Renal pelvis (tissue), 1 donor: ENCODE measurements at regions not wholly inside any gene's neighbourhood (a gene's known extent, or its start where the extent isn't known, plus 50 kb on each side); places are given as distances from the start of the nearest gene placed in this dataset.

ENCODE experiments used
- DNase-seq: peaks from one replicate; pipeline ENCODE4 v3.0.0-alpha.2; 2013

- DNase-seq = peak; percentile 5
Measured at GRCh38 chr4:74615411-74615810, 170.5 kb downstream of the AREG start.

DNA sequence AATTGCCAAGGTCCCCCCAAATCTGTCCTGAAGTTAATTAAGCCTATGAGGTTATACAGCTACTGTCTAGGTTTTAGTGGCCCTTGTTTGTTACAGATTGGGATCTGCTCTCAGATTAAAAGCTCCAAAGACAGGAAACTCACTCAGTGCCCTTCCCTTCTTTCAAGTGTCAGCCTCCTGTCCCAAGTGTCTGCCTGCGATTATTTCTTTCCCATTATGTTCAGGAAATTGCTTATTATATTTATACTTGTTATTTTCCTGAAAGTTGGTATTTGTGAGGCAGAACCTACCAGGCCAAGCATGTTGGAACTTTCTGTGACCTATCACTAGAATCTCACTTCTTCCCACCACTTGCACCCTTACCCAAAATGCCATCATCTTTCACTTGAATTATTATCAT lies 173.2 kb downstream of the AREG start:
- no peak for DNase-seq

GRCh38 chr4:74618659-74619058 lies 173.7 kb downstream of the AREG start:
- no peak for DNase-seq

- DNase-seq = no peak
Measured at GRCh38 chr4:74619931-74620702, 174.2 kb downstream of the BTC start.

DNA sequence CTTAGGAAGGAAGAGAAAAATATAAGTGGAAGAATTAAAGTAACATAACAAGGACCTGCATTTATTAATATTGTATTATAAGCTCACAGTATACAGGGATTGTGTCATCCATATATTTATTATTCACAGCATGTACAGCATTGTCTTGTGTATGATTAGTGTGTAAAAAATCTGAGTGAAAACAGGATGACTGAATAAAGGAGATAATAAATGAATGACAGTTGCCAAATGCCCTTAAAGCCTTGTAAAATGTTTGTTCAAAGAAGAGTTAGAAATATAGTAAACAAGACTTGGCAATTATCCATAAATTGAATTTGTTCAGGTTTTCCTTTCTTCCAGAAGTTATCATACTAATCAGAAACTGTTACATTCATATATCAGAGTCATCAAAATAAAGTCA lies 172.7 kb downstream of the BTC start:
- no peak for DNase-seq

GRCh38 chr4:74623041-74623440 lies 171.3 kb downstream of the BTC start:
- peak; percentile 14 for DNase-seq

GRCh38 chr4:74624351-74625151 lies 169.8 kb downstream of the BTC start:
- DNase-seq = no peak

DNA sequence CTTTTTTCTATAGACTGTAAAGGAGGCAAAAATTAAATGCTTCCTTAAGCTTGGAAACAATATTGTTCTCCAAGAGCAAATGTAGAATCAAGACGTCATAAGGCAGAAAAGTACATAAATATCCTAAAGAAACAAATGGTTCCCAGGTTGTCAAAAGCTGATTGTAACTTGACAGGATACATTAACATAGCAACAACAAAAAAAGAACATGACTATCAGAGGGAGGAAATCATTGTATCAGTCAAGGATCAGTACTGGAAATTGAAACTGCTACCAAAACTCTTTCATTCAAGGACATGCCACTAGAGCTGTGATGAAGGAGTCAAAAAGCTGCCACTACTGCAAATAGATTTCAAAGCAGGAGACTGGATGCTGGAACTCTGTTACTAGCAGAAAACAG lies 168.3 kb downstream of the BTC start:
- no peak for DNase-seq

GRCh38 chr4:74627093-74627492 lies 167.2 kb downstream of the BTC start:
- DNase-seq = no peak

DNA sequence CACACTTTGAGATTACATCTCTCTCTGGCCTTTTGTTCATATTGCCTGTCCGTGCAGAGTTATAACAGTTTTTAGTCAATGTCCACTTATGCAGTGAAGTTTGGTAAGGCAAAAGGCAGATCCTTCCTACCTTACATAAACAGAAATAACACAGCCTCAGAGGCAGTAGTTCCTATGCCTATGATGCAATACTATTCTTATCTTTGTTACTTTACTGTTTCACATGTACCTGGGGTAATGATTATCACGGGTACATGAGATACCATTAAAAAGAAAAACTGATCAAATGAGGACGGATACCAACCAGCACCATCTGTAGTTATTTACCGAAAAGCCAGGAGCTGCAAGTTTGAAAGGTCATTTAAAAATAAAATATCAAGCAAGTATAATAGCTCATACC lies 166.8 kb downstream of the BTC start:
- no peak for DNase-seq

- no peak for DNase-seq
Measured at GRCh38 chr4:74628852-74629620, 165.3 kb downstream of the BTC start.

DNA sequence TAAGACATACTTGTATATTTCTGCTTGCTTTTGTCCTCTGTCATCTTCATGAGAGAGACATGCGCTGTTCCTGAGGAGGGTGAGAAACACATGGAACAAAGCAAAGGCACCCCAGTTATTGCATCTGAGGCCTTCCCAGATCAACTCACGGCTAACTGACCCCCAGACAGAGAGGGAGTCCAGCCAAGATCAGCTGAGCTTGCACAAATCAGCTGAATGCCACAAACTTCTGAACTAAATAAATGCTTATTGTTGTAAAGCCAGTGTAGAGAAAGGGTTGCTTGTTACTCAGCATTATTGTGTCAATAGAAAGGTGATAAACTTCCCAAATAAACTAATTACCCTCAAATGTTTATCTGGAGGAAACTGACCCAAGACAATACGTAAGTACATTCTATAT lies 163.8 kb downstream of the BTC start:
- no peak for DNase-seq

GRCh38 chr4:74631338-74631737 lies 163.0 kb downstream of the BTC start:
- no peak for DNase-seq

- no peak for DNase-seq
Measured at GRCh38 chr4:74631988-74632387, 162.3 kb downstream of the BTC start.

- DNase-seq = no peak
Measured at GRCh38 chr4:74632634-74633033, 161.7 kb downstream of the BTC start.

DNA sequence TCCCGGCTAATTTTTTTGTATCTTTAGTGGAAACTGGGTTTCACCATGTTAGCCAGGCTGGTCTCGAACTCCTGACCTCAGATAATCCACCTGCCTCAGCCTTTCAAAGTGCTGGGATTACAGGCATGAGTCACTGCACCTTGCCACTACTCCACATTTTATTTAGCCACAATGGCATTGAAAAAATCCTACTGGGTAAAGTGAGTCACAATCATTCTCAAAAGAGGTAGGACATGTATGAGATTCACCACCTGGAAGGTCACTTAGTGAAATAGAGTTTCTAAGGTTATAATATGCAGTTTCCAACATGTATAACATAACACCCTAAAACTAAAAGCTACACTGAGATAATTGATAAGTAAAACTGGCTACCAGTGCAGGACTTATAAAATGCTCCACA lies 159.2 kb downstream of the BTC start:
- no peak for DNase-seq

- no peak for DNase-seq
Measured at GRCh38 chr4:74635490-74636123, 158.7 kb downstream of the BTC start.

DNA sequence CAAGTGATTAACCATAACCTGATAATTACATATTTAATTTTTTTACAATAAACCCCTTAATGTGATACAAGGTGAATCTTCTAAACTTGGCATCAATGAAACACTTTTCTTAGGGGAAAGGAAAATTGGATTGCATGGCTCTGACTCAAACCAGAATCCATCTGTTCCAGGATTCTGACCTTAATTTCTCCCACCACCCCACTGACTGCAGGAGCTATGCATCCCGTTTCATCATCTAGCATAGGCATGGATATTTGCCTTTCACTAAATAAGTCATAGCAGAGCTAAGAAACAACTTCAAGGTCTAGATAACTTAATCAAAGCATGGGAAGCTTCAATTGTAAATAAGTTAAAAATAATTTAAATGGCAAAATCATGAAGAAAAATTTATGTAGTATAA lies 156.3 kb downstream of the BTC start:
- no peak for DNase-seq

GRCh38 chr4:74638689-74639088 lies 155.6 kb downstream of the BTC start:
- no peak for DNase-seq

DNA sequence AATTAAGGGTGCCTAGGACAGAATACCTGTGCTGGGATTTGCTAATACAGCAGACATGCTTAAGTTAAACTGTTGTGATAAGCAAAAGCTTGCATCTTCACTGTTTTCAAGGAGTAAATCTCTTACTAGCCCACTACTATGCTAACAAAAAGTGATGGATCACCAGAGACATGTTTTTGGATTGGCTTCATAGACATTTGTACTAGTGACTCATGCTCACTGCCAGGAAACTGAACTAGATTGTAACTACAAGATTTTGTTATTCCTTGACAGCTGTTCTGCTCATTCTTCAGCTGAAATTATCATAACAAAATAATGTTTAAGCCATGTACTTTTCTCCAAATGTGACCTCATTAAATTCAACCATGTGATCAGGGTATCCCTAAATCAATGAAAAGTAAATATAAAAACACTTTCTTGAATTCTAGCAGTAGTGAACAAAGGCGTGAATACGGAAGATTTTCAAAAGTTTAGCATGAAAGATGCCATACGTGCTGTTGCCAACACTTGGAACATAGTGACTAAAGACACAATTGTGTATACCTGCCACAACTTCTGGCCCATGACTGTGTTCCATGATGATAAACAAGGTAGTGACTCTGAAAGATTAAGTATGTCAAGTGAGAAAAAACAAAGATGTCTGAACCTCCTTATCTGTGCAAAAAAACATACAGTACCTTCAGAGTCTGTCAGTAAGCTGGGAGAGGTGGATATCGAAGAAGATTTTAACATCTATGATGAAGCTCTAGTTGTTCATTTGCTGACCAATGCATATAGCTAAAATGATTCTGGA lies 154.0 kb downstream of the BTC start:
- peak; percentile 62 for DNase-seq

DNA sequence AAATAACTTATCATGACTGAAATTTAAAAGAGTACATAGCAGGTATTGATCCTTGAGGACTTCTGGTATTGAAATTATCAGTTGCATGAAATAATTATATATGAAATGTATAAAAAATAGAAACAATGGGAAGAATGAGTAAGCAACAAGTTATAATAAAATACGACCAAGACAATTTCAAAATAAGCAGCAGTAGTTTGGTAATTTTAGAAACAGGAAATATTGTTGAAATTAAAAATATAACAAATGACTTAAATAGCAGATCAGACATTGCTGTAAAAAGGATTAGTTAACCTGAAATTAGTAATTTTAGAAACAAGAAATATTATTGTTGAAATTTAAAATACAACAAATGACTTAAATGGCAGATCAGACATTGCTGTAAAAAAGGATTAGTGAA lies 152.3 kb downstream of the BTC start:
- no peak for DNase-seq
